Loucy (cell line): ENCODE measurements at regions not wholly inside any gene's neighbourhood (a gene's known extent, or its start where the extent isn't known, plus 50 kb on each side); places are given as distances from the start of the nearest gene placed in this dataset.

Experiments
- H2AFZ ChIP-seq: fragments of 200-600 bp; sonication (generic); 2 replicates; pipeline ENCODE4 v1.6.0; 2016; ENCODE audit warnings: antibody characterized with exemption, mild to moderate bottlenecking, low read length, moderate library complexity
- H3F3A ChIP-seq: fragments of 200-600 bp; 2 replicates; pipeline ENCODE4 v1.6.0; 2016; ENCODE audit warnings: antibody characterized with exemption, low read depth, mild to moderate bottlenecking
- H3K27me3 ChIP-seq: fragments of 200-600 bp; sonication (generic); 2 replicates; pipeline ENCODE4 v1.6.1; 2014; ENCODE audit warnings: low read length, mild to moderate bottlenecking; ENCODE audit not compliant: insufficient read depth, poor library complexity, severe bottlenecking
- H3K36me3 ChIP-seq: fragments of 200-600 bp; sonication (generic); 2 replicates; pipeline ENCODE4 v1.6.1; 2016; ENCODE audit warnings: low read length; ENCODE audit not compliant: insufficient read depth
- H3K4me1 ChIP-seq: fragments of 200-600 bp; sonication (generic); 2 replicates; pipeline ENCODE4 v1.5.1; 2014; ENCODE audit warnings: low read length, mild to moderate bottlenecking; ENCODE audit not compliant: insufficient read depth, poor library complexity, severe bottlenecking
- H3K4me2 ChIP-seq: fragments of 200-600 bp; sonication (generic); 2 replicates; pipeline ENCODE4 v1.6.0; 2014; ENCODE audit warnings: antibody characterized with exemption, low read length, low read depth, mild to moderate bottlenecking; ENCODE audit not compliant: poor library complexity, severe bottlenecking
- H3K4me3 ChIP-seq: fragments of 200-600 bp; sonication (generic); 2 replicates; pipeline ENCODE4 v1.5.1; 2014; ENCODE audit warnings: low read length, mild to moderate bottlenecking, mixed read lengths; ENCODE audit not compliant: poor library complexity, severe bottlenecking
- H3K79me2 ChIP-seq: fragments of 200-600 bp; sonication (generic); 2 replicates; pipeline ENCODE4 v1.6.1; 2014; ENCODE audit warnings: low read length; ENCODE audit not compliant: insufficient read depth
- H3K9ac ChIP-seq: fragments of 200-600 bp; sonication (generic); 2 replicates; pipeline ENCODE4 v1.6.0; 2014; ENCODE audit warnings: mild to moderate bottlenecking, low read depth, low read length, moderate library complexity; ENCODE audit not compliant: poor library complexity, severe bottlenecking
- H3K9me2 ChIP-seq: fragments of 200-600 bp; sonication (generic); replicated peaks from 2 replicates; pipeline ENCODE4 v1.6.1; 2016; ENCODE audit warnings: low read depth, low read length, mixed read lengths
- H3K9me3 ChIP-seq: fragments of 200-600 bp; sonication (generic); 2 replicates; pipeline ENCODE4 v1.6.1; 2014; ENCODE audit warnings: mild to moderate bottlenecking, antibody characterized with exemption, low read length, low read depth; ENCODE audit not compliant: insufficient read depth
- H4K20me1 ChIP-seq: fragments of 200-600 bp; sonication (generic); 2 replicates; pipeline ENCODE4 v1.6.0; 2014; ENCODE audit warnings: antibody characterized with exemption, low read length, mild to moderate bottlenecking; ENCODE audit not compliant: insufficient read depth, poor library complexity, severe bottlenecking
- CTCF ChIP-seq: fragments of 200-600 bp; sonication (generic); conservative IDR thresholded peaks from 2 replicates; pipeline ENCODE4 v1.5.1; 2014; ENCODE audit warnings: mild to moderate bottlenecking, antibody characterized with exemption, low read length
- EZH2phosphoT487 ChIP-seq: fragments of 200-600 bp; IDR thresholded peaks from 2 replicates; pipeline ENCODE4 v1.6.1; 2018; ENCODE audit warnings: antibody characterized with exemption, mild to moderate bottlenecking, moderate library complexity, borderline replicate concordance

DNA sequence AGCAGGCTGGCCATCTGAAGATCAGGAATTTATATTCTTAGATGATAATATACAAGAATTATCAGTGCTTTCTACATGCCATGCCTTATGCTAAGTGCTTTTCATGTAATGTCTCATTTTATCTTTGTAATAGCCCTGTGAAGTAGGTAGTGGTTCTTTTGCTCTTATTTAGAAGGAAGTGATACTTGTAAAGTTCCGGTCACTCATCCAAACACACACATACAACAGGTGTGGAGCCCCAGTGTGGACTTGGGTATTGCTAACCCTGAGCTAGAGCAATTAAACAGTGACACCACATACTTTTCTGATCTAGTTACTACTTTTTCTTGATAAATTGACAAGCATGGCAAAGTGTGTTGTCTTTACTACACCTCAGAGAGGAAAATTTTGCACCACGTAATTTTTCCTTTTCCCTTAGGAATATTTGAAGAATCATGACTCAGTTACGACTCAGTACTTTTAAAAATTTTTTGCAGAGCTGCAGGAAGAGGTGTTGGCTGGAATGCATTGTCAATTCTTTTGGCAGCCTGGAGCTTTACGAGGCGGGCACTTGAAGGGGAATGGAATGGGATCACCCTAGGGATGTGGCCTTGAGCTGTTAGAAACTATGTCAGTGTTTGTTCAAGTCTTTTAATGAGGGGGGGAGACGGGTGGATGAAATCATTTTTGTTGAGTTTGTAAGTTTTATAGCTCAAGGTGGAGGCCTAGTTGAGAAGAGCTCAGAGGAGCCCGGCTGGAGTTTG, 212.5 kb upstream of the CELF2 start:
- H3K4me1 ChIP-seq = no peaks in the 10 kb centered on the region
- H3K9ac ChIP-seq = no peak overlapping the region
- no peaks in the 10 kb centered on the region for H3K79me2 ChIP-seq
- no peaks in the 10 kb centered on the region for H3K9me2 ChIP-seq
- no peaks in the 10 kb centered on the region for H3F3A ChIP-seq
- H3K36me3 ChIP-seq = no peaks in the 10 kb centered on the region
- no peak overlapping the region for H3K4me3 ChIP-seq
- no peak for TF ChIP-seq CTCF
- TF ChIP-seq EZH2phosphoT487 = no peak
- H3K9me3 ChIP-seq = no peaks in the 10 kb centered on the region
- no peak overlapping the region for H2AFZ ChIP-seq
- no peaks in the 10 kb centered on the region for H3K27me3 ChIP-seq
- H3K4me2 ChIP-seq = no peak overlapping the region
- no peaks in the 10 kb centered on the region for H4K20me1 ChIP-seq

DNA sequence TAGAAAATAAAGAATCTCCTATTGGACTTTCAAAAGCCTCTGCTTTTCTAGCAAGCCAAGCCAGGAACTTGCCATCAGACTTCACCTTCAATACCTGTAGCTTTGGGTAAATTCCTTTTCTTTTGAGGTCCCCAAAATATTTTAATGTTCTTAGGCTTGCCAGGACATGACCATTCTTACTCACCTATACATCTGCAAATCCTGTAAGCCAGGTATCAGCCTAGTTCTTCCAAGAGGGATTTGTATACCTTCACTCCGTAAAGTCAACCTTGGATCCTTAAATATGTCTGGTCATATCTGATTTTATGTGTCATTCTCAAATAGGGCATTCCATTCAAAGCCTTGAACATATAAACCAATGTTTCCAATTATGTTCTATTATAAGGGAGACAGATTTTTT, 210.6 kb upstream of the CELF2 start:
- Histone ChIP-seq H2AFZ (no peak overlapping the region), H3K36me3 (no peaks in the 10 kb centered on the region), H3K4me3 (no peak overlapping the region), H3K27me3 (no peaks in the 10 kb centered on the region), H3K9me2 (no peaks in the 10 kb centered on the region), H3K4me1 (no peaks in the 10 kb centered on the region), H3K9me3 (no peaks in the 10 kb centered on the region), H3K79me2 (no peaks in the 10 kb centered on the region), H3F3A (no peaks in the 10 kb centered on the region), H3K9ac (no peak overlapping the region), H4K20me1 (no peaks in the 10 kb centered on the region), H3K4me2 (no peak overlapping the region)
- TF ChIP-seq EZH2phosphoT487 = no peak
- no peak for TF ChIP-seq CTCF

- H3K4me1 ChIP-seq = no peaks in the 10 kb centered on the region
- no peaks in the 10 kb centered on the region for H3K9me3 ChIP-seq
- H3K9ac ChIP-seq = no peak overlapping the region
- H3F3A ChIP-seq = no peaks in the 10 kb centered on the region
- H4K20me1 ChIP-seq = no peaks in the 10 kb centered on the region
- H3K4me2 ChIP-seq = no peak overlapping the region
- H3K9me2 ChIP-seq = no peaks in the 10 kb centered on the region
- TF ChIP-seq CTCF = no peak
- no peak for TF ChIP-seq EZH2phosphoT487
- no peak overlapping the region for H3K4me3 ChIP-seq
- no peaks in the 10 kb centered on the region for H3K79me2 ChIP-seq
- H3K27me3 ChIP-seq = no peaks in the 10 kb centered on the region
- H3K36me3 ChIP-seq = no peaks in the 10 kb centered on the region
- no peak overlapping the region for H2AFZ ChIP-seq
These were observed 206.1 kb upstream of the CELF2 start for GRCh38 chr10:10811562-10811961.
